Glutamatergic neuron (in vitro differentiated cells): ENCODE measurements at regions not wholly inside any gene's neighbourhood (a gene's known extent, or its start where the extent isn't known, plus 50 kb on each side); places are given as distances from the start of the nearest gene placed in this dataset.

ENCODE experiments used
- DNase-seq: peaks from one replicate; pipeline ENCODE4 v3.0.0; 2022
- H3K27ac Mint-ChIP-seq: one replicate; pipeline ENCODE4 v1.8.0; 2020; ENCODE audit warnings: mild to moderate bottlenecking, mixed read lengths, inconsistent platforms; ENCODE audit not compliant: unreplicated experiment
- H3K27me3 Mint-ChIP-seq: one replicate; pipeline ENCODE4 v1.8.0; 2020; ENCODE audit warnings: mild to moderate bottlenecking, moderate library complexity, mixed read lengths, inconsistent platforms; ENCODE audit not compliant: unreplicated experiment
- H3K36me3 Mint-ChIP-seq: one replicate; pipeline ENCODE4 v1.8.0; 2020; ENCODE audit warnings: mild to moderate bottlenecking, mixed read lengths, inconsistent platforms; ENCODE audit not compliant: unreplicated experiment
- H3K4me1 Mint-ChIP-seq: one replicate; pipeline ENCODE4 v1.8.0; 2020; ENCODE audit warnings: mild to moderate bottlenecking, low read depth, mixed read lengths, inconsistent platforms; ENCODE audit not compliant: unreplicated experiment
- H3K4me3 Mint-ChIP-seq: one replicate; pipeline ENCODE4 v1.8.0; 2020; ENCODE audit warnings: mild to moderate bottlenecking, mixed read lengths, inconsistent platforms; ENCODE audit not compliant: unreplicated experiment
- H3K9me3 Mint-ChIP-seq: one replicate; pipeline ENCODE4 v1.8.0; 2020; ENCODE audit warnings: mild to moderate bottlenecking, moderate library complexity, mixed read lengths, inconsistent platforms; ENCODE audit not compliant: unreplicated experiment
- TF ChIP-seq, protein P1 (sequence below): fragments of 200-600 bp; sonication (generic); IDR thresholded peaks from one replicate; pipeline ENCODE4 v1.5.0; 2021; ENCODE audit not compliant: partially characterized antibody, unreplicated experiment

DNA sequence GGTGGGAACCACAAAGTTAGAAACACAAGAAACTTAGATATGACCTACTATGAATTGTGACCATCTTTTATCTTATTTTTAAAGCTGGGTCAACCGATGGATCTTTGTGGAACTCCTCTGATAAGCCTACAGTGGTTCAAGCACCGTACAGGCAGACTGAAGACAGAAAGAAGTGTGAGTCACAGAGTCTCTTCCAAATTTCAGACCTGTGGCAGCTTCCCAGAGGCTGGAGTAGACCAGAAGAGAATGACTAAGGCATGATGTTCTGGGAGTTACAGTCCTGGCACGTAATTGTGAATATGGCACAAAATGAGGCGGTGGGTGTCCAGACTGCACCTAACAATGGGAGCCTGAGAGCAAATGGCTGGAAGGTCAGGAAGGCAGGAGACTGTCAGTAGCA lies 70.0 kb downstream of the LMO4 start:
- Mint-ChIP-seq H3K27me3 (no peaks in the 10 kb centered on the region), H3K36me3 (no peaks in the 10 kb centered on the region), H3K4me1 (no peaks in the 10 kb centered on the region), H3K27ac (no peak overlapping the region), H3K4me3 (no peak overlapping the region), H3K9me3 (no peaks in the 10 kb centered on the region)
- TF ChIP-seq, protein P1, sequence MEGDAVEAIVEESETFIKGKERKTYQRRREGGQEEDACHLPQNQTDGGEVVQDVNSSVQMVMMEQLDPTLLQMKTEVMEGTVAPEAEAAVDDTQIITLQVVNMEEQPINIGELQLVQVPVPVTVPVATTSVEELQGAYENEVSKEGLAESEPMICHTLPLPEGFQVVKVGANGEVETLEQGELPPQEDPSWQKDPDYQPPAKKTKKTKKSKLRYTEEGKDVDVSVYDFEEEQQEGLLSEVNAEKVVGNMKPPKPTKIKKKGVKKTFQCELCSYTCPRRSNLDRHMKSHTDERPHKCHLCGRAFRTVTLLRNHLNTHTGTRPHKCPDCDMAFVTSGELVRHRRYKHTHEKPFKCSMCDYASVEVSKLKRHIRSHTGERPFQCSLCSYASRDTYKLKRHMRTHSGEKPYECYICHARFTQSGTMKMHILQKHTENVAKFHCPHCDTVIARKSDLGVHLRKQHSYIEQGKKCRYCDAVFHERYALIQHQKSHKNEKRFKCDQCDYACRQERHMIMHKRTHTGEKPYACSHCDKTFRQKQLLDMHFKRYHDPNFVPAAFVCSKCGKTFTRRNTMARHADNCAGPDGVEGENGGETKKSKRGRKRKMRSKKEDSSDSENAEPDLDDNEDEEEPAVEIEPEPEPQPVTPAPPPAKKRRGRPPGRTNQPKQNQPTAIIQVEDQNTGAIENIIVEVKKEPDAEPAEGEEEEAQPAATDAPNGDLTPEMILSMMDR: no peak
- DNase-seq: no peak

DNA sequence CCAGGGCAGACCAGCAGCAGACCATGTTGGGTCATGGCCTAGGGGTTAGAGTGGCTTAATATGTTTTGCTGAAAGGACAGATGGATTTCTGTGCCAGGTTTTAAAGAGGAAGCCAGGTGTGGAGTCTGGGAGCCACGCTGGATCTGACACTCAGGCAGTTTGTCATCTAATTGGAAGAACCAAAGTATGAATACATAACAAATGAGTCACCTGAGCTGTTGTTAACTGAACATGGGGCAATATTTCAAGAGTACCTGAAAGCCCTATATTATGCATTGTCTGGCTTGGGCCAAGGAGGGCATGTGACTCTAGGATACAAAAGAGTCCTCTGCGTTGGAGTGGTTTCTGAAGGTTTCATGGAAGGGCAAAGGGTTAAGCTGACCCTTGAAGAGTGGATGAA lies 70.6 kb downstream of the LMO4 start:
- no peaks in the 10 kb centered on the region for H3K36me3 Mint-ChIP-seq
- no peaks in the 10 kb centered on the region for H3K27me3 Mint-ChIP-seq
- no peaks in the 10 kb centered on the region for H3K4me1 Mint-ChIP-seq
- DNase-seq: no peak
- TF ChIP-seq, protein P1: no peak
- H3K4me3 Mint-ChIP-seq: no peak overlapping the region
- no peaks in the 10 kb centered on the region for H3K9me3 Mint-ChIP-seq
- no peak overlapping the region for H3K27ac Mint-ChIP-seq

DNA sequence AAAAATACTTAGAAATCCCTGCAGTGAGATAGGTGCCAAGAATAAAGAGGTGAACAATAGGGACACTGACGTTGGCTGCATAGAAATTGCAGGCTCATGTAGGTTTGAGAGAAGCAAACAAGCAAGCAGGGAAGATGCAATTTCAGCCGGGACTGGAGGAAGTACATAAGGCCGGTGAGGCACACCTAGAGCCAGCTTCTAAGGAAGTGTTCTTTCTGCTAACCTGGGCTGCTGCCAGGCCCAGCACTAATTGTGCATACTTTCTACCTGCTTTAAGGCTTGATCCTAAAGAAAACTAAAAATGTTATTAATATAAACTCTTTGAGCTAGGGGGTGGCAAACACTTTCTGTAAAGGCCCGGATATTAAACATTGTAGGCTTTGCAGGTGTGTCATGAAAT lies 71.0 kb downstream of the LMO4 start:
- no peak for DNase-seq
- H3K4me3 Mint-ChIP-seq: no peak overlapping the region
- TF ChIP-seq, protein P1: no peak

GRCh38 chr1:87400813-87401212 lies 72.1 kb downstream of the LMO4 start:
- no peaks in the 10 kb centered on the region for H3K9me3 Mint-ChIP-seq
- no peak overlapping the region for H3K4me3 Mint-ChIP-seq
- TF ChIP-seq, protein P1: no peak
- no peak overlapping the region for H3K27ac Mint-ChIP-seq
- no peaks in the 10 kb centered on the region for H3K4me1 Mint-ChIP-seq
- no peaks in the 10 kb centered on the region for H3K27me3 Mint-ChIP-seq
- DNase-seq: no peak
- H3K36me3 Mint-ChIP-seq: no peaks in the 10 kb centered on the region

More for the DNA sequence above, 71.0 kb downstream of the LMO4 start:
- Mint-ChIP-seq H3K27ac (no peak overlapping the region), H3K36me3 (no peaks in the 10 kb centered on the region), H3K9me3 (no peaks in the 10 kb centered on the region), H3K27me3 (no peaks in the 10 kb centered on the region), H3K4me1 (no peaks in the 10 kb centered on the region)

- no peaks in the 10 kb centered on the region for H3K9me3 Mint-ChIP-seq
- H3K27me3 Mint-ChIP-seq: no peaks in the 10 kb centered on the region
- TF ChIP-seq, protein P1: no peak
- H3K27ac Mint-ChIP-seq: no peak overlapping the region
- H3K36me3 Mint-ChIP-seq: no peaks in the 10 kb centered on the region
- DNase-seq: no peak
- no peak overlapping the region for H3K4me3 Mint-ChIP-seq
- no peaks in the 10 kb centered on the region for H3K4me1 Mint-ChIP-seq
These were observed 73.7 kb downstream of the LMO4 start for GRCh38 chr1:87402241-87403002.
